IPS DF 19.7 (cell line): ENCODE measurements at regions not wholly inside any gene's neighbourhood (a gene's known extent, or its start where the extent isn't known, plus 50 kb on each side); places are given as distances from the start of the nearest gene placed in this dataset.
"Not testable (repeated sequence)": the region's sequence is repeated elsewhere in the genome, so short reads cannot be mapped to it uniquely, and the experiment has no call there.

Experiments
- DNase-seq: peaks from one replicate; pipeline ENCODE4 v3.0.0-alpha.2; 2013; ENCODE audit warnings: low read depth, low spot score

- DNase-seq: no peak
These were observed 256.6 kb upstream of the ARRDC3 start for GRCh38 chr5:91639744-91640143.

GRCh38 chr5:91638010-91638409 lies 254.9 kb upstream of the ARRDC3 start:
- no peak for DNase-seq

DNA sequence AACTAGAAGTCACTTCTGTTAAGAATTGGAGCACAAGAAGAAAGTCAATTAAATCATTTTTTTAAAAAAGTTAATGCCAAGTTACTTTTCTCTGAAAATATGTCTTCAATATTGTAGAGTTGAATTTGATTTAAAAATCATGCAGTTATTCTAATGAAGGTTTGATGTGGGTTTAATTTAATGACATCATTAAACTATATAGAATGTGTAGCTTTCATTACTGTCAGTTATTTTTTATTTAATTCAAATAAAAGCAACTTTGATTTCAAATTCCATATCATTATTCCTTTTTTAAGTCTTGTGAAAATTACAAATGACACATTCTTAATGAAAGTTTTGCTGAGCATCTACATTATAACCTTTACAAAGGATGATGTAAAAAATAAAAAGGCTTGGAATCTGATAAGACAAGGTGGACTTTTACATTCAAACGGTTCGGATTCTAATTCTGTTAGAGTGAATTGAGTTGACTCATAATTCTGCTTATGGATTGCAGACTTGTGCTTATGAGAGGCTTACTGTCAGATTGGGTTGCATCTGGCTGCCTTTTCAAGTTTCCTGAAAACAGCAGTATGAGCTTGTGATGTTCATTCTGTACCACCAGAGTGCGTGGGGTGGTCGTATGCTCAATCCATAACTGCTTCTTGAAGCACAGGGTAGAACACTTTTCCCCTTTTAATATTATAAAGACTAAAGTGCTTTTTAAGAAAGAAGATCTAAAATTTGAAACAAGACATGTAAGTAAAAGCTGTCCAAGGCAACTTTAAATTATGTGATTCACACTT lies 253.0 kb upstream of the ARRDC3 start:
- no peak for DNase-seq

DNA sequence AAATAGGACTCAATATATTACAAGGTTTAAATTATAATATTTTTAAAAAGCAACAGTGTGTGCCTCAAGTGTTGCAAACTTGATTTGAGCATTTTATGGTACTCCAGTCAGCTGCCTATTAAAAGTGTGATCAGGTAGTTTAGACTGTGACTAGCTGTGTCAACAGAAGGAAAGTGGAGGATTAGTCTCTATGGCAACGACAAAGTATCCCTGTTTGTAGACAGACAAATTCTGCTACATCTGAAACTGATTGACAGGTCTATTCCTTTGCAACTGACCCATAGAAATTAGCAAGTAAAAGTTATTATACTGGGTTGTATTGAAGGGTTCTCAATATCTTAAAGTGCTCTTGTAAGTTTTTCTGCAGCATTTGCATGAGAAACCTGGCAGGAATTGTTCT lies 249.8 kb upstream of the ARRDC3 start:
- no peak for DNase-seq

- no peak for DNase-seq
These were observed 228.6 kb upstream of the ARRDC3 start for GRCh38 chr5:91611746-91612145.

- DNase-seq: no peak
These were observed 224.6 kb upstream of the ARRDC3 start for GRCh38 chr5:91607675-91608074.

- no peak for DNase-seq
These were observed 216.7 kb upstream of the ARRDC3 start for GRCh38 chr5:91599863-91600262.

GRCh38 chr5:91598216-91598615 lies 215.1 kb upstream of the ARRDC3 start:
- no peak for DNase-seq

- DNase-seq: no peak
These were observed 212.3 kb upstream of the ARRDC3 start for GRCh38 chr5:91595424-91595823.

DNA sequence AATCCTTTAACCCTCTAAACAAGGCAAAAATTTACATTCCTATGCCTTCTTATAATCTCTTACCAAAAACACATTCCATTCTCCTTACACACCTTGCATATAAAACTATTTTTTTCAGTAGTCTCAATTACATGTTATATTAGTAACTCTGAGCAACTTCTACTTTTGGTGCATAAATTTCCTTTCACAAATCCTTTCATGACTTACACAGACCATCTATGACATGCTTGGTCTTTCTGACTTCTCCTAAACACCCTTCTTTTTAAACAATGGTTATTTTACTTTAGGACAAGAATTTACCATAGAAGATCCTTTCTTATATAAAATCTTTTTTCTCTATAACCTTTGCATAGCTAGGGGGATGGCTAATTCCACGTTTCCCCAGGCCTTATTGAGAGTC lies 208.0 kb upstream of the ARRDC3 start:
- DNase-seq: peak; percentile 30

- no peak for DNase-seq
These were observed 203.1 kb upstream of the ARRDC3 start for GRCh38 chr5:91586232-91586631.

DNA sequence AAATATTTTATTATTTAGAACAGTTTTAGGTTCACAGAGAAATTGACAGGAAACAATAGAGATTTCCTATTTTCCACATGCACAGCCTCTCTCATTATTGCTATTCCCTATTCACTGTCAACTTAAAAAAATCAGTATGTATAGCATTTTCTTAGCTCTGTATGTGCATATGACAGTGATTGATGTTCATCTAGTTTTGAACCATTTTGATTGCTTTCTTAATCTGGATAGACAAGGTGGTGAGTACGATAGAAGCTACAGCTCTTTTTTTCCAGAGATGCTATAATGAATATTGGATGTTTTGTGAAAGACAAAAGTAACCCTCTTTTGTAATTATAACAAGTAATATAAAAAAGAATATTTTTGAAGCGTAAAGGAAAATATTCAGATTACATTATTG lies 201.2 kb upstream of the ARRDC3 start:
- DNase-seq: no peak

- DNase-seq: not testable (repeated sequence)
These were observed 182.9 kb upstream of the ARRDC3 start for GRCh38 chr5:91566012-91566411.

DNA sequence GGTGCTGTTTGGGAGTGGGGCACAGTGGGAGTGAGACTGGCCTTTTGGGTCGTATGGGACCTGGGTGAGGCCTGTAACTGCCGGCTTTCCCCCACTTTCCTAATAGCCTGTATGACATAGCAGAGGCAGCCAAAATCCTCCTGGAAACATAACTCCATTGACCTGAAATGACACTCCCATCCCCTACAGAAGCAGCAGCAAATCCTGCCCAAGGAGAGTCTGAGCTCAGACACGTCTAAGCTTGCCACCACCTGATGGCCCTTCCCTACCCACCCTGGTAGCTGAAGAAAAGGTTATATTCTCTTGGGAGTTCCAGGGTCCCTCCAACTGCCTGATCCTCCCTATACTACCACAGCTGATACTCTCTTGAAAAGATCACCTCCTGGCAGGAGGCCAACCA lies 179.8 kb upstream of the ARRDC3 start:
- no peak for DNase-seq

DNA sequence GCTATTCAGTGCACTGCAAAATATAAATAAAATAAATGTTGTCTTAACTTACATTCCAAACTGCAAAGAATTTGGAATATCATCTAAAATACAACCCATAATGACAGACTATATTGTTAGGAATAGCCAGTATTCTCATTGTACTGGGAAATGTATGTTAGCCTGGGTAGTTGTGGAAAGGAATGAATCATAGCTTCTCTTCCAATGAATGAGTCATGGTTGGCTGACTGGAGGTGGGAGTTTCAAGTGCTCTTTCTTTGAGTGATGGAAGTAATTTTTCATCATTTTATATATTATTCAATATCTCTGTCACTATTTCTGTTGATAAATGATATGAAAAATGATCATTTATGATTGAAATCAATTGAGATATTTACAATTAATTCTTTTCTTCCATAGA lies 158.6 kb upstream of the ARRDC3 start:
- no peak for DNase-seq

DNA sequence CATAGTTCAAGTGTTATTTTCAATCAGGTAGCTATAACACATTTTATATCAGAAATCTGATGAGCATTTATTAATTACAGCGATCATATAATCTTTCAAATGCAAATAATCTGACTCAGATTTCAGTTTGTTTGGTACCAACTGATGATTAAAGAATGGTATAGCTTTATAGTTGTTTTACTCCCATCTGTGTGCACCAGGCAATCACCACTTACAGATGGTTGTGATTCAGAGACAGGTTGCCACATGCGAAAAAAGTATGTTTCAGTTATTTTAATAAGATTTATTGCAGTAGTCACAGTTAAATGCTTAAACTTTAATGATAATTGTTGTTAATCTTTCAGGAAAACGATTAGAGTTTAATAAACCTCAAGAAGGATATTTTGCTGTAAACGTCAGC lies 155.1 kb upstream of the ARRDC3 start:
- DNase-seq: no peak

- no peak for DNase-seq
These were observed 152.4 kb upstream of the ARRDC3 start for GRCh38 chr5:91535499-91535898.

GRCh38 chr5:91534332-91534731 lies 151.2 kb upstream of the ARRDC3 start:
- DNase-seq: no peak

DNA sequence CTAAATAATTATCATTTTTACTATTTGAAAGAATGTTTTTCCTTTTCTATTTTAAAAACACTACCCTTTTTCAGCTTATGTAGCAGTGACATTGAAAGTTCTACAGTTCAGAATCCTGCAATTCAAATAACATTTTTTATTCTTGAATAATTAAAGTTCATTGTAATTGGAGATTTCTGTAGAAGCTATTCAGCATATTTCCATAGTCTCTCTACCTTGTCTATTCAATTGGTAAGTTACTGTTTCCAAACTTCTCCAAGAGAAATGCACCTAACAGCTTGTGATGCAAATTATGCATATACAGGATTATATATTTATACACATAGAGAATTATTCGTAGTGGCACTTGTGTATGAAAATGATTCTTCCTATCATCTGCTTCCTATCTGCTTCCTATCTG lies 149.7 kb upstream of the ARRDC3 start:
- DNase-seq: no peak

- DNase-seq: no peak
These were observed 149.2 kb upstream of the ARRDC3 start for GRCh38 chr5:91532281-91532680.

DNA sequence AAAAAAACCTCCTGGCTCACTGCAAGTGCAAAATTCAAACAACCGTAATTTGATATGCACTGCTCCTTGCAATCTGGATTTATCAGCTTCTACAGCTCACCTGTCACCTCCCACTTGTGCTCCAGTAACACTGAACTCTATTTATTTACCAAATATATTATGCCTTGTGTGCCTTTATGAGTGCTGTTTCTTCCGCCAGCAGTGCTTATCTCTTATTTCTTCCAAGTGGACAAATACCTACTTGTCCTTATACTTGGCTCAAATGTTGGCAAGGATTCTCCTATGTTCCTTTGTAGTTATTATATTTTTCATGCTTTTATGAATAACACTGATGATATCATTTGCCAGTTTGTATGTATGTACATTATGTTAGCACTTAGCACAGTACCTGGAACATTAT lies 145.7 kb upstream of the ARRDC3 start:
- no peak for DNase-seq

DNA sequence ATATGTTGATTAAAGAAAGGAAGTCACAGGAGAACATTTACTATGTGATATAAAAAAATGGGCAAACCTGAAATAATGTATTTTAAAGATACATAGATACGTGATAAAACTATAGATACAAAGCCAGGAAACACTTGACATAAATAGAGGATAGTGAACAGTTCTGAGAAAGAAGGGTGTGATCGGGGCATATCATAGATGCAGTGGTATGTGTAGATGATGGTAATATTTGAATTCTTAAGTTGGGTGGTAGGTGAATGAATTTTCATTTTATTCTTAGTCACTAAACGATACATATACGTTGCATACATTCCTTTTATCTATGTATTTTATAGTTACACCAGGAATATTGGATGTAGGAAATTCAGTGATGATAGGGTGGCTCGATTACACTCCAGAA lies 138.7 kb upstream of the ARRDC3 start:
- no peak for DNase-seq

- DNase-seq: no peak
These were observed 138.2 kb upstream of the ARRDC3 start for GRCh38 chr5:91521334-91521733.

DNA sequence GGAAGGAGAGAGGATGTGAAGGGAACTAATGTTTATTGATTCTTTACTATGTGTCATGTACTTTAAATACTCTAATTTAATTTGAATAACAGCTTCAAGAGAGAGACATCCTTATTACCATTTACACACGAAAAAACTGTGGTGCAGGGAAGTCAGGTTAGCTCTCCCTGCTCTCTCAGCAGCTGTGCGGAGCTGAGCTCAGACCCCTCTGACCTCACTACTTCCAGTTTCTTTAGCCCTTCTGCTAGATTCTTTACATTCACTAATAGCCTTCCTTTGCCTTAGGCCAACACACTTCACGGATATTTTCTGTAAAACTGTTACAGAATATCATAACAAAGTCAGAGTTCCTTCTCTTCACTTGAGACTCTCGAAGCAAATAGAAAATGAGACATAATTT lies 131.3 kb upstream of the ARRDC3 start:
- no peak for DNase-seq
